Lung (tissue), 11 donors: ENCODE measurements at regions not wholly inside any gene's neighbourhood (a gene's known extent, or its start where the extent isn't known, plus 50 kb on each side); places are given as distances from the start of the nearest gene placed in this dataset.

Experiments used
- ATAC-seq: fragments of 200-7000 bp; cut with Tn5 transposase; one replicate; pipeline ENCODE4 v1.9.1; 2020; ENCODE audit warnings: moderate number of reproducible peaks; ENCODE audit not compliant: insufficient read depth, low FRiP score
- DNase-seq, 3 donors: peaks; one replicate each; pipeline ENCODE4 v3.0.0-alpha.2; 2013 to 2017
- H3K27ac ChIP-seq, 2 donors: one replicate each; pipeline ENCODE4 v1.5.1; 2013; ENCODE audit warnings: mild to moderate bottlenecking in 2 of 2, moderate library complexity in 2 of 2, control low read depth in 1 of 2, inconsistent platforms in 1 of 2, low read depth in 1 of 2, low read length in 1 of 2
- H3K27me3 ChIP-seq, 3 donors: one replicate each; pipeline ENCODE4 v1.5.1; 2013; ENCODE audit warnings: low read length in 2 of 3; ENCODE audit not compliant: control insufficient read depth in 3 of 3, insufficient read depth in 3 of 3
- H3K36me3 ChIP-seq, 4 donors: one replicate each; pipeline ENCODE4 v1.5.1; 2013; ENCODE audit warnings: low read length in 4 of 4, mild to moderate bottlenecking in 1 of 4, moderate library complexity in 1 of 4; ENCODE audit not compliant: control insufficient read depth in 4 of 4, insufficient read depth in 4 of 4
- H3K4me1 ChIP-seq, 5 donors: one replicate each; pipeline ENCODE4 v1.5.1; 2013; ENCODE audit warnings: low read length in 5 of 5, mild to moderate bottlenecking in 2 of 5, moderate library complexity in 1 of 5; ENCODE audit not compliant: control insufficient read depth in 5 of 5, insufficient read depth in 5 of 5
- H3K4me3 ChIP-seq: one replicate; pipeline ENCODE4 v1.5.1; 2013; ENCODE audit warnings: mild to moderate bottlenecking, control low read depth, moderate library complexity
- H3K9ac ChIP-seq, 2 donors: one replicate each; pipeline ENCODE4 v1.5.1; 2013; ENCODE audit warnings: low read length in 2 of 2, control low read depth in 1 of 2; ENCODE audit not compliant: insufficient read depth in 1 of 2
- H3K9me3 ChIP-seq, 4 donors: one replicate each; pipeline ENCODE4 v1.5.1; 2013; ENCODE audit warnings: low read length in 3 of 4, mild to moderate bottlenecking in 1 of 4, moderate library complexity in 1 of 4; ENCODE audit not compliant: control insufficient read depth in 4 of 4, insufficient read depth in 3 of 4
- CTCF ChIP-seq: IDR thresholded peaks from 2 replicates; pipeline ENCODE4 v1.5.1; 2012; ENCODE audit warnings: mild to moderate bottlenecking; ENCODE audit errors: control extremely low read depth, extremely low read depth
- WGBS, 2 donors: extraction: QIAGEN DNeasy Blood & Tissue Kit; methylation state at CpG; one replicate each; pipeline ENCODE4 v1.1.7; 2013; 5-methylcytosine and 5-hydroxymethylcytosine counted together
- donor health status: control.
- donor health status: control.
- donor health status: Bipolar disorder and iron deficiency.
- donor health status: healthy.
- donor health status: DM: yes; HTN: yes; CAD: no.

GRCh38 chr20:40538131-40538530 lies 150.9 kb downstream of the MAFB start:
- Histone ChIP-seq H3K27me3 (peaks cover 0 to 2% (median 0%) of the 10 kb centered on the region in 3 donors), H3K9ac (no peak overlapping the region), H3K9me3 (no peaks in the 10 kb centered on the region), H3K4me3 (no peak overlapping the region), H3K27ac (no peak overlapping the region), H3K36me3 (no peaks in the 10 kb centered on the region), H3K4me1 (peaks cover 0 to 2% (median 0%) of the 10 kb centered on the region in 5 donors)
- no peak for ATAC-seq
- 88 to 90% methylated on average over 3 of the region's 3 CpGs for WGBS, 2 donors
- DNase-seq = no peak
- TF ChIP-seq CTCF = no peak

- TF ChIP-seq CTCF = no peak
- ATAC-seq (no peak), DNase-seq (no peak)
- Histone ChIP-seq H3K27ac (no peak overlapping the region), H3K27me3 (peaks cover 0 to 2% (median 0%) of the 10 kb centered on the region in 3 donors), H3K4me1 (peaks cover 0 to 2% (median 0%) of the 10 kb centered on the region in 5 donors), H3K4me3 (no peak overlapping the region), H3K9me3 (peaks cover 0 to 8% (median 4%) of the 10 kb centered on the region in 4 donors), H3K36me3 (no peaks in the 10 kb centered on the region), H3K9ac (no peak overlapping the region)
- WGBS, 2 donors = 80 to 85% methylated on average over 4 of the region's 4 CpGs
Observed at GRCh38 chr20:40536808-40537207, 152.2 kb downstream of the MAFB start.

- no peak for TF ChIP-seq CTCF
- Histone ChIP-seq H3K36me3 (no peaks in the 10 kb centered on the region), H3K27ac (no peak overlapping the region), H3K9ac (no peak overlapping the region), H3K9me3 (peaks cover 0 to 10% (median 6%) of the 10 kb centered on the region in 4 donors), H3K4me3 (no peak overlapping the region), H3K27me3 (no peaks in the 10 kb centered on the region), H3K4me1 (peaks cover 0 to 2% (median 0%) of the 10 kb centered on the region in 5 donors)
- DNase-seq (no peak), ATAC-seq (no peak)
- WGBS, 2 donors = 86 to 89% methylated on average over 8 of the region's 8 CpGs
Observed at GRCh38 chr20:40535816-40536215, 153.2 kb downstream of the MAFB start.

- 73 to 76% methylated on average over 4 of the region's 4 CpGs for WGBS, 2 donors
- H3K4me3 ChIP-seq = no peak overlapping the region
- ATAC-seq (peak; percentile 56), DNase-seq (no peak)
- H3K9ac ChIP-seq = no peak overlapping the region
- H3K9me3 ChIP-seq = peaks cover 0 to 10% (median 9%) of the 10 kb centered on the region in 4 donors
- H3K36me3 ChIP-seq = no peaks in the 10 kb centered on the region
- no peaks in the 10 kb centered on the region for H3K4me1 ChIP-seq
- H3K27me3 ChIP-seq = no peaks in the 10 kb centered on the region
- no peak overlapping the region for H3K27ac ChIP-seq
- no peak for TF ChIP-seq CTCF
Observed at GRCh38 chr20:40532103-40532502, 156.9 kb downstream of the MAFB start.
